ENCODE measurements at regions not wholly inside any gene's neighbourhood (a gene's known extent, or its start where the extent isn't known, plus 50 kb on each side); places are given as distances from the start of the nearest gene placed in this dataset.

DNA sequence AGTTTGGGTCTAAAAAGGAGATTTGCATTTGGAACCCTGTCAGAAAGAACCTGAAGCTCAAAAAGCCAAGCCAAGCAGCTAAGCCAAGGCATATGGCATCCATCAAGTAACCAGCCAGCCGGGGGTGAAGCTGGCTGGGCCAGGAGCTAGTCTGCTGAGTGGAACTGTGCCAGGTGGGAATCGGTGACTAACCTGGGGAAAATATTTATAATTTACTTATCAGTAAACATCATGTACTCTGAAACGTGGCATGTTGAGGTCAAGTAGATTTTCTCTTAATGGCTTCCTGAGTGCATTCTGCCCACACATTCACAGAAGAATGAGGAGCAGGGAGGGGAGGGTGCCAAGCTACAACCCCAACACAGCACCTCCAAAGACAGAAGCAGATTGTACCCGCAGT, 70.5 kb upstream of the SESN3 start:
- TF ChIP-seq, protein P1, sequence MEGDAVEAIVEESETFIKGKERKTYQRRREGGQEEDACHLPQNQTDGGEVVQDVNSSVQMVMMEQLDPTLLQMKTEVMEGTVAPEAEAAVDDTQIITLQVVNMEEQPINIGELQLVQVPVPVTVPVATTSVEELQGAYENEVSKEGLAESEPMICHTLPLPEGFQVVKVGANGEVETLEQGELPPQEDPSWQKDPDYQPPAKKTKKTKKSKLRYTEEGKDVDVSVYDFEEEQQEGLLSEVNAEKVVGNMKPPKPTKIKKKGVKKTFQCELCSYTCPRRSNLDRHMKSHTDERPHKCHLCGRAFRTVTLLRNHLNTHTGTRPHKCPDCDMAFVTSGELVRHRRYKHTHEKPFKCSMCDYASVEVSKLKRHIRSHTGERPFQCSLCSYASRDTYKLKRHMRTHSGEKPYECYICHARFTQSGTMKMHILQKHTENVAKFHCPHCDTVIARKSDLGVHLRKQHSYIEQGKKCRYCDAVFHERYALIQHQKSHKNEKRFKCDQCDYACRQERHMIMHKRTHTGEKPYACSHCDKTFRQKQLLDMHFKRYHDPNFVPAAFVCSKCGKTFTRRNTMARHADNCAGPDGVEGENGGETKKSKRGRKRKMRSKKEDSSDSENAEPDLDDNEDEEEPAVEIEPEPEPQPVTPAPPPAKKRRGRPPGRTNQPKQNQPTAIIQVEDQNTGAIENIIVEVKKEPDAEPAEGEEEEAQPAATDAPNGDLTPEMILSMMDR (IDR thresholded peaks at IDR 0.05 in 8 of 11, conservative IDR thresholded peaks at IDR 0.05 in 3 of 11), result no peak
- TF ChIP-seq POLR2A (IDR thresholded peaks at IDR 0.05), result no peak
- no peak for TF ChIP-seq POLR2AphosphoS5 (IDR thresholded peaks at IDR 0.05)

All from spleen (tissue), 7 donors.